ENCODE measurements at regions not wholly inside any gene's neighbourhood (a gene's known extent, or its start where the extent isn't known, plus 50 kb on each side); places are given as distances from the start of the nearest gene placed in this dataset.
"Not testable (repeated sequence)": the region's sequence is repeated elsewhere in the genome, so short reads cannot be mapped to it uniquely, and the experiment has no call there.

GRCh38 chr4:121616449-121616848 is 80.3 kb downstream of the ANXA5 start:
- not testable (repeated sequence) for DNase-seq

- no peak for DNase-seq
Measured at GRCh38 chr4:121614101-121614500, 82.7 kb downstream of the ANXA5 start.

DNA sequence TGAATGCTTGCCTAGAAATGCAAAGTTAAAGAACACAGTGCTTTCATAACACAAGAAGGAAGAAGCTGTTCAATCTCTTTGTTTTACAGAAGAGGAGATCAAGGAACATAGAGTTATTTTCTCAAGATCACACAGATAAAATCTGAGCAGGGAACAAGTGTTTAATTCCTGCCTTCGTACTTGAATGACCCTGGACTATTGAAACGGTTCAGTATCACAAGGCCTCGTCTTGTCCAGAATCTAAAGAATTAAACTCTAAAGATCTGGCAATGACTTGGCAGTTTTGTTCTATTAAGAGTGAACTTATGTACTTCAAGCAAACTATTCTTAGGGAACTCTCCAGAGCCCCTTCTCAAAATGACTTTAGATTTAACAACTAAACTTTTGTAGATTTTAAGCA is 97.7 kb downstream of the ANXA5 start:
- no peak for DNase-seq

DNA sequence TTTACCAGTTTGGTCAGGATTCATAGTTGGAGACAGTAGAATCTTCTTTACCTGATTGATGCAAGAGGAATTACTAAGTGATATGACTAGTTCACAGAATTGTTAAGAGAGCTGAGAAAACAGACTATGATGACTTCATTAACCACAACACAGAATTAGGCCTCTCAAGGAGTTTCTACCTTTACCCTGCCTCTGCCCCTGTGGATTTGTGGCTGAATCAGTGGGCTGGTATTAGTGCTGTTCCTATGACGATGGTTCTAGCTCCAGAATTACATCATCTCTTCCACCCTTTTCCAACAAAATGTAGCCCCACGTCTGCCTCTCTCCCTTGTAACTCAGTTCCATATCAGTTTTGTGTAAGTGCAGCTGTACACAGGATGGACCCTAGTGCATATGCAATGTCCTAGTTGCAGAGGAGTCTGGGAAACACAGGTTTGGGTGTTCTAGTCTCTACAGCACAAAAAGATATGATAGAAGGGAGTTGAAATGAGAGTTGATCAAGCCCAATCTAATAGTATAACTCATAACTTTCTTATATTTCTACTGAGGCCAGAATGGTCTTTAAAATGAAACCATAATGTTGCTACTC is 99.3 kb downstream of the ANXA5 start:
- DNase-seq, result no peak

DNA sequence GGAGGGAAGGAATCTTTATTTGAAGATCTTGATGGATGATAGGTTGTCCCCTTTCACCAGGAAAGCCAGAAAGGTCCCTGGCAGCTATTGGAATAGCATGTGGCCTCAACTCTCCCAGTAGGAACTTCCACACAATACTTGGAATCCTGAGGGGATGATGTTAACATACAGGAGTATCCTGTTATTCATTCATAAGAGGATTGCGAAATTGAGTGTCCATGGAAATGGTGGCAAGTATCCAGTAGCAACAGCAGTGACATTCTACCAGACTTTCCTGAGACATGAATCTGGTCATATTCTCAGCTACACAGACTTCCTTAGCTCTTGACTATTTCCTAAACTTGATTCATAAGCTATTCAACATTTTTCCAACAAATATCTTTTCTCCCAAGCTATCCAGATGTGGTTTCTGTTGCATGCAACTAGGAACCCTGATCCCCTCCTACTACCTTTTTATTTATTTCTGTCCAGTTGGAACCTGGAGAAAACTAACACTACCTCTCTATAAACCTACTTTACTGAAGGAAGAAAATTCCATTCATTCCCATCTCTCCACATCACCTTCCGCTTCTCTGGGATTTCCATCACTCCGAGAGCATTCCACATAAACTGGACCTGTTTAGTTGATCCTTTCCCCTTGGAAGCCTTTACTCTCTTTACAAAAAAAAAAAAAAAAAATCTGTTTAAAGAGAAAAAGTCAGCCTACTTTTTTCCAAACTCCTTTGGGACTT is 101.8 kb downstream of the ANXA5 start:
- DNase-seq, result no peak

DNA sequence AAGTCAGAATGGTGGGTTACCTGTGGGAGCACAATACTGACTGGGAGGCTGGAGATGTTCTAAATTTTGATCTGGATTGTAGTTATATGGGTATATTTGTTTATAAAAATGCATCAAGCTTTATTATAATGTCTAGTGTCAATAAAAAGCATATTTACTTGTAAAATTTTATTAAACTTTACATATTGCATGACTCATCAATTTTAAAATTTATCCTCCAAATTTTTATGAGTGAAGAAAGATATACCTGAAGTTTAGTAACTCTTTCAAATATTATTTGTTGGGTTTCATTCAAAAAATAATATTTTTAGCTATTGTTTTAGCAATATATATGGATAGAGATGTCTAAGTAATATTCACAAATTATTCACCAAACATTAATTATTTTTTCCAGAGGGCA is 103.0 kb downstream of the ANXA5 start:
- no peak for DNase-seq

DNA sequence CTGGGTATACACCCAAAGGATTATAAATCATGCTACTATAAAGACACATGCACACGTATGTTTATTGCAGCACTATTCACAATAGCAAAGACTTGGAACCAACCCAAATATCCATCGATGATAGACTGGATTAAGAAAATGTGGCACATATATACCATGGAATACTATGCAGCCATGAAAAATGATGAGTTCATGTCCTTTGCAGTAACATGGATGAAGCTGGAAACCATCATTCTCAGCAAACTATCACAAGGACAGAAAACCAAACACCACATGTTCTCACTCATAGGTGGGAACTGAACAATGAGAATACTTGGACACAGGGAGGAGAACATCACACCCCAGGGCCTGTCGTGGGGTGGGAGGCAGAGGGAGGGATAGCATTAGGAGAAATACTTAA is 104.5 kb downstream of the ANXA5 start:
- not testable (repeated sequence) for DNase-seq

GRCh38 chr4:121584836-121585235 is 111.9 kb downstream of the ANXA5 start:
- no peak for DNase-seq

GRCh38 chr4:121583396-121583795 is 113.4 kb downstream of the ANXA5 start:
- no peak for DNase-seq

- no peak for DNase-seq
Measured at GRCh38 chr4:121582296-121582695, 114.5 kb downstream of the ANXA5 start.

- not testable (repeated sequence) for DNase-seq
Measured at GRCh38 chr4:121575392-121575791, 121.4 kb downstream of the ANXA5 start.

DNA sequence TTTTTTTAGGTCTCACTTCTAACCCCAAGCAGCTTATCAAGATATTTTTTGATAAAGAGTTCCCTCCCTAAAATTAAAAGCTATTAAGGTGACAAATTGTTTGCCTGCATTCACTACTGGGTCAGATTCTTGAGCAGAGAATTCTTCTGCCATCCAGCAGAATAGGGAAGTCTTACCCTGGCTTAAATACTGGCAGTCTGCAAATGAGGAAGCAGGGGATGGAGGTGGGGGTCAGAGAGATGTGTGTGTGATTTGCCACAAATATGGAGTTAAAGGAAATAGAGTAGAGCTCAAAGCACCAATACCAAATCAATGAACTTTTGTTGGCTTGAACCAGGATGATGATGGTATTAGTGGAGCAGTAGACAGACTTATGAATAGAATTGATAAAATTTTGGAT is 122.2 kb downstream of the ANXA5 start:
- no peak for DNase-seq

DNA sequence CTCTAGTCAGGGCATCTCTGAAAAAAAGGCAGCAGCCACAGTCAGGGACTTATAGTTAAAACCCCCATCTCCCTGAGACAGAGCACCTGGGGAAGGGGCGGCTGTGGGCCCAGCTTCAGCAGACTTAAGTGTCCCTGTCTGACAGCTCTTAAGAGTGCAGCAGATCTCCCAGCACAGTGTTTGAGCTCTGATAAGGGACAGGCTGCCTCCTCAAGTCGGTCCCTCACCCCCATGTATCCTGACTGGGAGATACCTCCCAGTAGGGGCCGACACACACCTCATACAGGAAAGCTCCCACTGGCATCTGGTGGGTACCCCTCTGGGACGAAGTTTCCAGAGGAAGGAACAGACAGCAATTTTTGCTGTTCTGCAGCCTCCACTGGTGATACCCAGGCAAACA is 129.0 kb downstream of the ANXA5 start:
- no peak for DNase-seq

GRCh38 chr4:121564840-121565375 is 131.9 kb downstream of the ANXA5 start:
- no peak for DNase-seq

DNA sequence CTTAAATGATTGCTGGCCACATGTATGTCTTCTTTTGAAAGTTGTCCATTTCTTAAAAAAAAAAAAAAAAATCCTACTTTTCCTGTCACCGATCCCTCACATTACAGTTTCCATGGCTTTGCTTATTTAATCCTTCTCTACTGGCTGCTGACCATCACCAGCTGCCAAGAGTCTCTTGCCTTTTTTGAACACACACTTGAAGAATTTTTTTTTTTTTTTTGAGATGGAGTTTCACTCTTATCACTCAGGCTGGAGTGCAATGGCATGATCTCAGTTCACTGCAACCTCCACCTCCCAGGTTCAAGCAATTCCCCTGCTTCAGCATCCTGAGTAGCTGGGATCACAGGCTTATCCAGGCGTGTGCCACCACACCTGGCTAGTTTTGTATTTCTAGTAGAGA is 134.0 kb downstream of the ANXA5 start:
- DNase-seq, result no peak

DNA sequence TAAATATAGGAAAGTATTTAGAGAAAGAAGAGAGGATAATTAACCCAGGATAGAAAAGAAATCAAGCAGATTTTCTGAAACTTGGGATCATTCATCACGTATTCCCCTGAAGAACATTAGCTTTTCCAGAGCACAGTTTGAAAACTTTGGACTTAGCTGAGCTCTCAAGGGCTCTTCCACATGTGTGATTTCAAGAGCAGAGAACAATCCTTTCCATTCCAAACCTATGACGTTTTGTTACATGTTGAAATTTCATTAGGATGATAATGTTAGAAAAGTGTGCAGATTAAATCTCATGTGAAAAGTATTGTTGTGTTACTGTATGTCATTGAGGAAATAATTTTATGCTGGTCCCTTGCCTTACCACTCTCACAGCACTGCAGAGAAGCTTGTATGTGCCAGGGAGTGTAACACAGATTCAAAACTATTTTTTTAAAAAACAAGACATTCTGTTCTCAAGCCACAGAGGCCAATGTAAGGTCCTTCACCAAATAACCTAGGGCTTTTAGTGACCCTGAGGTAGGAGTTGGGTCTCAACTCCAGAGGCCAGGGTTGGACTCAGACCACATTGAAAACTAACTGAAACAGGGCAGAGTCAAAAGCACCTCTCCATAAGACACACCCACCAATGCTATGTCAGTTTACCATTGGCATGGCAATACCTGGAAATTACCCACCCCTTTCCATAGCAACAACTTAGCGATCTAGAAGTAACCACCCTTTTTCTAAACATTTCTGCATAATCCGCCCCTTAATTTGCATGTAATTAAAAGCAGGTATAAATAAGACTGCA is 141.3 kb downstream of the ANXA5 start:
- no peak for DNase-seq

DNA sequence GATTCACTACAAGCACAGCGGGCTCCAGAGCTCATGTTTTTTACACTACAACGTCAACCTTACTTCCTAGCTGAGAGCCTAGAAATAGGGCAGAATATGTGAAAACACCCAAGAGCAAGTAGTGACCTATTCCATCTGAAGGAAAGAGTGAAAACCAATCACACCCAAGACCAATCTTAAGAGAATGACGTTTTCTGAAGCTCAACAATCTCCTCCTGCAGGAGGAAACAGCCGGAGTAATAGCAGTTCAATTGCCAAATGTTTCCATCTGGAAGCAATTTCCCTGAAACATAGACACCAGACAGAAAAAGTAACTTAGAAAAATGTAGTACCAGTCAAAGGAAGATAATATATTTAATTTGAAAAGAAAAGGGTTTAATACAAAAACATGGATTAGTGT is 142.4 kb downstream of the ANXA5 start:
- DNase-seq, result no peak

DNA sequence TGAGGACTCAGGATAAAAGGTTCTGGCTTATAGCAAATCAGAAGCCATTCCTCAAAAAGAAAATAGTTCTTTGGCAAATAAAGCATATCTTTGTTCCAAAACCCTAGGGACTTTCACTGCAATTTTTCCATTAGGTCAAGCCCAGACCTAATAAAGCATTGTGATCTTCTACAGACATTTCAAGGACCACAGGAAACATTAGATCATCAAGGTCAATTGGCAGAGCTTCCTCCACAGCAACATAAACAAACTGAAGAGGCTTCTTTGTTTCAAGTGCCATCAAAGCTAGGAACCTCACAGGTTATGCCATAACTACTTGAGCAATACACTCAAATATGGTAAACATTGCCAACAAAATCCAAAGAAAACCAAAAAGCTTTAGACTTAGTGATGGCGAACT is 144.9 kb downstream of the ANXA5 start:
- DNase-seq, result no peak

GRCh38 chr4:121551271-121551670 is 145.5 kb downstream of the ANXA5 start:
- DNase-seq, result no peak

GRCh38 chr4:121541696-121542095 is 155.1 kb downstream of the ANXA5 start:
- DNase-seq, result no peak

DNA sequence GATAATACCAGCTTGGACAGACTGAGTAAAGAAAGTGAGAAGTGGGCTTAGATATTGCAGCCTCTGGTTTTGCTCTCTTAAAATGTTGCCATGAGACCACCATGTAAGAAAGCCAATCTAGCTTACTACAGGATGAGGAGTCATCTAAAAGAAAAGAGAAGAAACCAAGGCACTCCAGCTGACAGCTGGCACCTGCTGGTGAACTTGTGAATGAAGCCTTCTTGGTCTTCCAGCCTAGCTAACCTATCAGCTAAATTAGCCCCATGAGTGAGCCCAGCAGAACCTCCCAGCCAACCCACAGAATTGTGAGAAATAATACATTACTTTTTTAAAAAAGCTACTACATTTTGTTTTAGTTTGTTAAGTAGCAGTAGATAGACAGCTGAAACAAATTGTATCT is 154.5 kb upstream of the QRFPR start:
- no peak for DNase-seq

DNA sequence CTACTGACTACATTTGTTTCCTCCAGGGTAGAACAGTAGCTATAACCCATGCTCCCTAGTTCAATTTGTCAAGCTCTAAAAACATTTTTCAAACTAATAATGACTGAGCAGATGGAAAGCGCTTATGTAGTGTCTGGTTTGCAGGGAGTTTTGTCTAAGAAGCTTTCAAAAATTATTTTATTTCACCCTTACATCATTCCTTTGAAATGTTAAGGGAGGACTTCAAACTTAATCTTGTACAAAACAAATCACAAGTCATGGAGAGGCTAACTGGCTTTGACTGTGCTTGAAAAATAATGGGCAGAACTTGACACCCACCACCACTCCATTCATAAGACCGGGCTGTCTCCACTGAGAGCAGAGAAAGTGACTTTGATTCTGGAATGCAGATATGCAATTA is 153.4 kb upstream of the QRFPR start:
- DNase-seq, result no peak

GRCh38 chr4:121526509-121526908 is 145.7 kb upstream of the QRFPR start:
- DNase-seq, result no peak

Data from KG1 (cell line).